HG03060 (cell line): ENCODE measurements at regions not wholly inside any gene's neighbourhood (a gene's known extent, or its start where the extent isn't known, plus 50 kb on each side); places are given as distances from the start of the nearest gene placed in this dataset.

Experiments used
- ATAC-seq: cut with Tn5 transposase; IDR thresholded peaks from one replicate; pipeline ENCODE4 v1.9.1; 2021; ENCODE audit warnings: low read depth, moderate number of reproducible peaks; ENCODE audit not compliant: unreplicated experiment

DNA sequence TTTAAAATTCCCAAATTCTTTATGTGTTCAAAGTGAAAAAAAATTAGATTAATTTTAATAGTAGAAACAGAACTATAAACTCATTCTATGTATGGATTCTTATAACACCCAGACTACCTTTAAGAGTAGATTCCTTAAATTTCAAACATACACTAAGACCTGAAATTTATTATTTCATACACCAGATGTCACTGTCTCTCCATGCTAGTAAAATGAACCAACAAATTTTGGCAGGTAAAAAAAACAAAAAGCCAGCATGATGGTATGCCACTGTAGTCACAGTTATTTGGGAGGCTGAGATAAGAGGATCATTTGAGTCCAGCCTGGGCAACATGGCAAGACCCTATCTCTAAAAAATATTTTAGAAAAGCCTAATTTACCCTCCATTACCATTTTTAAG lies 461.3 kb upstream of the NAALADL2 start:
- no peak for ATAC-seq

DNA sequence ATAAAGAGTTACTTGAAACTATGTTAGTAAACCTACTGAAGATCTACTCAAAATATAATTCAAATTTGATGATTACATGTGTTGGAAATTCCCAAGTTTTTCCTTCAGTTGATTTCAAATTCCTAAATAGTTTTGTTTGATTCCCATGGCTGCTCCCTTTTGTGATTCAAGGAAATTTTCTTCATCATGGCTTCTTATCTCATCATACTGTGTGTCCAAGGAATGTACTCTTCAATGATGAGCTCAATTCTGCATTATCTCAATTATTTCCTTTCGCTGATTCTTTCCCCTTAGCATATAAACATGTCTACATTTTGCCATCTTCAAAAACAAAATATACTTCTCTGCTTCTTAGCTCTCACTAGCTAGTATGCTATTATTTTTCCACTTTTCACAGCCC lies 460.4 kb upstream of the NAALADL2 start:
- ATAC-seq: no peak

DNA sequence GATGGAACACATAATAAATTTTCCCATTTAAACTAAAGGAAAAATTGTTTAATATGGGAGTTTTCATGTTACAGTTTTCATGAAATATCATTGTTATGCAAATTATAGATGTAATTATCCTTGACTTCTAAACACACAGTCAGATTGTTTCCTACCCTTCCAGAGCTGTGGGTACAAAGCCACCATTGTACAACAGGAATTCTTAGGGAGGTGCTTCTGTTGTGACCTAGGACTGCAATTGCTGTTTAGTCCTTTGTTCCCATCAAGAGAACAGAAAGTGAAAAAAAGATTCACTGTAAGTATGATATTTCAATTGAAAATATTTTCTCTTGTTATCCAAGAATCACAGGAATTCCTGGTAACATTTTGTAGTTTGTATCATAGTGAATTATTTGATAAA lies 455.3 kb upstream of the NAALADL2 start:
- no peak for ATAC-seq

DNA sequence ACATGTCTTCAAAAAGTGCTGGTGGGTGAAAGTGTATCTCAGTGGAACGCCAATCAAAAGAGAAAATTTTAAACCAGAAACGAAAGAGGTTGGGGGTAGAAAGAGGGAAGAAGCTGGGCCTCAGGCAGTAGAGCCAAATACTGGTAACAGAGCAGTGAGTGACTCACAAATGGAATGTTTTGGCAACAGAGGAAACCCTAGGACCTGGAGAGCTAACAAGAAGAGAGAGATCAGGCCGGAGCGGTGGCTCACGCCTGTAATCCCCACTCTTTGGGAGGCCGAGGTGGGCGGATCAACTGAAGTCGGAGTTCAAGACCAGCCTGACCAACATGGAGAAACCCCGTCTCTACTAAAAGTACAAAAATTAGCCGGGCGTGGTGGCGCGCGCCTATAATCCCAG lies 450.8 kb upstream of the NAALADL2 start:
- ATAC-seq: no peak

DNA sequence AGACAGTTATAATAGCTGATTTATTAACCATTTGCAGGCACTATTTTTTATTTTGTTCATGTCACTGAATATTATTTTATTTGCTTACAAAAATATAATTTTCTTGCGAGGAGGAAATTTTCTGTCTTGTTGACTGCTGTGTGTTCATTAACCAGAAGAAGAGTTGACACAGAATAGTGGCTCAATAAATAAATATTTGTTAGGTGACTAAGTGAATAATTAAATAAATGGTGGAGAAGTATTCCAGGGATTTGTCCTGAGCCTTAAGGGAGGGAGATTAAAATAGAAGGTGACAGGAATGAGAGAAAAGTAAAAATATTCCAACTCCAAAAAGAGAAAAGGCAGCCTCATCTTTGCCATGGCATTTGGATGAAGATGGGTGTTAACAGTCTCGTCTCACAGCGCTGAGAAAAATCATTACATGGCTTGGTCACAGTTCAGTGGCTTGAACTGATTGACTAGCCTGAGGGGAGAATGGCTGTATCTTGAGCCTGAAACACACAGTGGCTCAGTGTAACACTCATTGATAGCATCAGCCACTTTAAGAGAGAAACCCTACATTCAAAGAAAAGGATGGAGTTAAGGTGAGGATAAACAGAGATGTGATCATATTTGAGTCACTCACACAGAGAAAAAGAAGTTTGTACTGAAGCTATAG lies 449.9 kb upstream of the NAALADL2 start:
- no peak for ATAC-seq

DNA sequence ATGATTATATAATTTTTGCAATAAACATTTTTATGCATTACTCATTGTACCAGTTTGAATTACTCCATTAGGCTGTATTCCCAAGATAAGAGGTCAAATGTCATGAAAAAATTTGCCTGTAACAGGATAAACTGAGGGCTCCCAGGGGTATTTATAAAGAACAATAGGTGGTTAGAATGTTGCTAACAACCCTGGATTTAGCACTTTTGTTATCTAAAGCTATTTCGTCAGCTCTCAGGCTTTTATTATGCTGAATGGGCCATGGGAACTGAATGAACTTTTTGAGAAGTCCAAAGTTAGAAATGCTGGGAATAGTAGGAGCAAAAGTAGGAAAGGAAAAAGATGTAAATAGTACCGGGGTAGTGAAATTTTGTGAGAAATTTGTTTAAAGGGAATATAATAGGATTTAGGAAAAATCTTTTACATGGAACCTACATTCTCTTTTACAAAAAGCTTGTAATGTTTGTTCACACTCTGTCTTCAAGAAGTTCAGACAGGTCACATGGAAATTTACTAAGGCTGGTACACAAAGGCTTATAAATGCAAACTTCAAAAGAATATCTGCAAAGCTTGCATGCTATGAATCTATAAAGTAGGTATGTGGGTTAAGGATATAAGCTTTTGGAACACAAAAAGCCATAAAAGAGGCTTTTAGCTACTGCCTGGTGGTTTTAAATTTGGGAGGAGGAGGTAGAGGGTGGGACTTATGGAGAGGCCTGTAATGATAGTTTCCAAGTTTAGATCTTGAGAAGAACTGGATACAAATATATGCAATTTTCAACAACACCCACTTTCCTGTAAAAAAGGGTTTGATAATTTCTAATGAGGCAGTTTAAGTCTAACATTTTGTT lies 445.8 kb upstream of the NAALADL2 start:
- ATAC-seq: no peak

DNA sequence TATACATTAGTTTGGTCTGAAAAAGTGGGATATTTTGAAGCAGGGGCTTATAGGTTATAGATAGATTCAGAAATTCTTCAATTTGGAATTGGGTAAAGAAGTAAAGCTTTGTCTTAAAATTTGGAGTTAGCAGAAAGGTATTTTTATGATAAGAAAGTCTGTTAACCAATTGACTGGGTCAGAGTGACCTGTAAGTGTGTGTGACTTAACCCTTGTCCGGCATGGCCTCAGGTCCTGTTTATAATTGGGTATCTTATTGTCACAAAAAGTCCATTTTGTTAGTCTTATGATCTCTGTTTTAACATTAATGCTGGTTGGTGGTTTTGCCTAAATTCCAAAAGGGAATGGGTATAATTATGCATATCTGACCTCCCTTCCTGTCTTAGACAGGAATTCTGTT lies 444.2 kb upstream of the NAALADL2 start:
- ATAC-seq: no peak

DNA sequence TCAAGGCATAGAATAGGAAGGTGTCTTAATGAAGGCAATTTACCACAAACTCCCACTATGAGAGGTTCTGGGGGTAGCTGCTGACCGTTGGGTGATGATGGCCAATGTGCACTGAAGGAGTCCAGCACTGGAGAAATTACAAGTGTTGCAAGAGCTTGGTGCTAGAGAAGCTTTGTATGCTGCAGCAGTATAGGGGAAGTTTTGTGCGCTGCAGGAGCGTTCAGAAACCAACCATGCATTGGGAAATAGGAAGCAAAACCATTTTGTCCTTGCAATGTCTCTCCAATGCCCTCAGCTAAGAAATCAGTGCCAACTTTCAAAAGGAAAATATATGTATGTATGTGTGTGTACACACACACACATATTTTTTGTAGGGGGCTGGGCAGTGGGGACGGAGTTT lies 441.6 kb upstream of the NAALADL2 start:
- ATAC-seq: no peak

DNA sequence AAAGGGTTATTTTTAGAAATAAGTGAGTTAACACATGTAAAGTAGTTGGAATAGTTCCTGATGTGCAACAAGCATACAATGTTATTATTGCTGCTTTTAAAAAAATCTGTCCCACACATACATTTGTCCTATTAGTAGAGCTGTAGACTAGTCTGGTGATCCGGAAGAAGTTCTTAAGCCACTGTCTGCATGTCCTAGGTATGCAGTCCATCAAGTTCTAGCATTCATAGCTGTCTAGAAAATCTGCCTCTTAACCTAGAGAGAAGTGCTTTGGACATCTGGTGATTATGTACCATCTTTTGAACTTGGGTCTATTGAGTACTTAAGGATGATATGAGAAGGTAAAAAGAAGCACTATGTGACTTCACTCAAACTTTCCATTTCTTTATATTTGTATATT lies 439.9 kb upstream of the NAALADL2 start:
- ATAC-seq: no peak

DNA sequence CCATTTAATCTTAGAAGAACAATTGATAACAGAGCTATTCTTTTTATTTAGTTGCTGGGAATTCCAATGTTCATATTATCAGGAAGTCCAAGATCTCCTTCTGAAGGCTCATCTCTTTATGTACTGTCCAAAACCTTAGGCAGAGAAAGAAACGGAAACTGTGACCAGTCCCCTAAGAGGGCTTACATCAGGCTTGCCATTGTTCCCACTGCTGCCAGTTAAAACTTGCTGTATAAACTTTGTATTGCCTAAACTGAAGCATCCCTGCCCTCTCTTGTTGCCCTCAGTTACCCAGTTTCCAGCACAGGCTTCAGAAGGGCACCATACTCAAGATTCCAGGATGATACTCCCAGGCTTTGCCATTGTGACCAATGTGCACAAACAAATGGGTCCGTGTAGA lies 435.2 kb upstream of the NAALADL2 start:
- no peak for ATAC-seq

DNA sequence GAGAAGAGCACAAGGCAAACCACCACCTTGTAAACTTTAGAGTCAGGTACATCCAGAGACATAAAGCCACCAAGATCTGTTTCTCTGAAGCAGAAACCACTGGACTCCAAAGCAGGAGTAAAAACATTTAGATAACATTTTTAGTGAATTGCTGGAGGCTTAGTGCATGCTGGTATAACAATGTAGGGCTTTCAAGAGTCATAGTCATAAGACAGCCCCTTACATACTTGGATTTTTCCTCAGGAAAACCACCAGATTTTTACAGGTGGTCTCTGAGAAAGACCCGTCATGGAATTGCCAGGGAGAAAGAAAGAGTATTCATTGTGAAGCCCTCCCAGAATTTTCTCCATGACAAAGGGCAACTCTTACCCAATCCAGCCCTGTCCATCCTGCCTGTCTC lies 434.5 kb upstream of the NAALADL2 start:
- ATAC-seq: no peak

DNA sequence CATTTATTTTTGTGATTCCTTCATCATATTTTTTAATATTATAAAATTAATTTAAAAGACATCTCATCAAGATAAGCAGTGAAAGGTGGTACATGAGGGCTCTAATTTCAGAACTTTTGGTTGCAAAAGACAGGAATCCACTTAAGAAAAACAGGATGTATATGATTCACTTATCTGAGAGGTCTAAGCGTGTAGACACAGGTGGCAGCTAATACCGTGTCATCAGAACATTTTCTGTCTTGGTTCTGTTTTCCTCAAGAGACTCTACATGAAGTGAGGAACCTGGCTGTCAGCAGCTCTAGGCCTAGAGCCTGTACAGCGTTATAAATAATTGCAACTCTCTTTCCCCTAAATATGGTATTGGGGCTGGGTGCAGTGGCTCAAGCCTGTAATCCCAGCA lies 433.7 kb upstream of the NAALADL2 start:
- ATAC-seq: no peak

DNA sequence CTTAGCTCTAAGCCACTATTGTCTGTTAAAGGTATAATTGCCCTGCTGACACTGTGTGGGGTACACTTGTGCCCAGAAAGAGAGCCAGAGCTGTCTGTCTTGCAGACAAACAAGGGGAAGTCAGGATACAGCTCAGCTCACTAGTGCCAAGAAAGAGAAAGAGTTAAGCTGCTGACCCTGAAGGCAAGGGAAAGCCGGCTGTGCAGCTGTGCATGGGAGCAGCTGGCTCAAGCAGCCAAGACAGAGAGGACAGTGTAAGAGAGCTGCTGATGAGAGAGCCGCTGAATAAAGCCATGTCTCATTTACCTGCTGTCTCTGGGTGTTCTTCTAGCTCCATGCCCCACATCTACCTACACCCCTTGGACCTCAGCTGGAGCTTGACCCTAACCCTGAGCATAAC lies 428.1 kb upstream of the NAALADL2 start:
- no peak for ATAC-seq

DNA sequence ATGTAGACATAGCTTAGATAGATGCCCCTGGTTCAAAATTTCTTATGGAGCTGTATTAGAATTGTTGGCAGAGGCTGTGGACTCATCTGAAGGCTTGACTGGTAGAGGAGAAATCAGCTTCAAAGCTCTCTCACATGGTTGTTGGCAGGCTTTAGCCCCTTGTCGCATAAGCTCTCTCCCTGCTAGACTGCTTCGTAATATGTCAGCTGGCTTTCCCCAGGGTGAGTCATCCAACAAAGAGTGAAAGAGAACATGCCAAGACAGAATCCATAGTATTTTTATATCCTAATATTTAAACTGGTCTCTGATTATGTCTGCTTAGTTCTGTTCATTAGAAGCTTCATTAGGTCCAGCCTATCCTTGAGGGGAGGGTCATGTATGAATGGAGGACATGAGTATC lies 427.4 kb upstream of the NAALADL2 start:
- no peak for ATAC-seq

DNA sequence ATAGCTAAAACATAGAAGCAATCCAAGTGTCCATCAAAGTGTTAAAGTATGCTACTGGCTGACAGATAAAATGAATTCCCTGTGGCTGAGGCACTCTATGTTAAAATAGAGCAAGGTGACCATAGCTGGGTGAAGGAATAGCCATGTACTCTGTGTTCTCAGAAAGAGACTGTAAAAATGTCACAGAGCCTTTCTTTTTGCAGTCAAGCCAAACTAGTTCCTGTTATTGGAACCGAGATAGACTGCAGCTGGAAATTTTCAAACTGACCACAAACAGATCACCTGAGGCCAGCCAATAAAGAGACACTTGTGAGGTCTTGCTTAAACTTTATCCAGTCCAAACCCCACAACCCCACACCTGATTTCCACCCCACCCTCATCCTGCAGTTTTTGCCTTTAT lies 422.8 kb upstream of the NAALADL2 start:
- ATAC-seq: no peak

DNA sequence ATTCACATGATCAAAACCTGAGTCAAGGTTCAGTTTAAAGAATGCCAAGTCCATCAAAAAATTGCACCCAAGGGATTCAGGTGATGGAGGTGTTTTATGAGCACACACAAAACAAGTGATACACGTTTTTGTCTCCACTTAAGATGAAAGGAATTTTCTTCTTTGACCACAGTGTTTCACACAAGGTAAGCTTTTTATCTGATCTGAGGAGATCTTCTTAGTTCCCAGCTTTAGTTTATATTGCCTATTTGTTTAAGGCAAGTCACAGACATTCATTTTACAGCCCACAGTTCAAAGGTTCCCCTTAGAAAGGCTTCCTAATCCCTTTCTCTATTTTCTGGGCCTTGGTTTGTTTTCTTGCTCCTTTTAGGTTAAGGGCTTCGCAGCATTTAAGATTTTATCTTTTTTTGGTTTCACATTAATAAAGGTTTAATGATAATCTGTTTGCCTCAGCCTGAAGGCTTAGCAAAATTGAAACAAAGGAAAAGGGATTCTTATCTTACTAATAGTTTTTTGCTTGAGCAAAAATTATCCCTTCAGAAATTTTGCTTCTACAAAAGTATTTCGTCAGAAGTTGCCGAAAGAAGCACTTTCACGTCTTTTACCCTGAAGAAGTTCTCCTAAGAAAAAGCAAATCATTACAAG lies 420.5 kb upstream of the NAALADL2 start:
- ATAC-seq: no peak

DNA sequence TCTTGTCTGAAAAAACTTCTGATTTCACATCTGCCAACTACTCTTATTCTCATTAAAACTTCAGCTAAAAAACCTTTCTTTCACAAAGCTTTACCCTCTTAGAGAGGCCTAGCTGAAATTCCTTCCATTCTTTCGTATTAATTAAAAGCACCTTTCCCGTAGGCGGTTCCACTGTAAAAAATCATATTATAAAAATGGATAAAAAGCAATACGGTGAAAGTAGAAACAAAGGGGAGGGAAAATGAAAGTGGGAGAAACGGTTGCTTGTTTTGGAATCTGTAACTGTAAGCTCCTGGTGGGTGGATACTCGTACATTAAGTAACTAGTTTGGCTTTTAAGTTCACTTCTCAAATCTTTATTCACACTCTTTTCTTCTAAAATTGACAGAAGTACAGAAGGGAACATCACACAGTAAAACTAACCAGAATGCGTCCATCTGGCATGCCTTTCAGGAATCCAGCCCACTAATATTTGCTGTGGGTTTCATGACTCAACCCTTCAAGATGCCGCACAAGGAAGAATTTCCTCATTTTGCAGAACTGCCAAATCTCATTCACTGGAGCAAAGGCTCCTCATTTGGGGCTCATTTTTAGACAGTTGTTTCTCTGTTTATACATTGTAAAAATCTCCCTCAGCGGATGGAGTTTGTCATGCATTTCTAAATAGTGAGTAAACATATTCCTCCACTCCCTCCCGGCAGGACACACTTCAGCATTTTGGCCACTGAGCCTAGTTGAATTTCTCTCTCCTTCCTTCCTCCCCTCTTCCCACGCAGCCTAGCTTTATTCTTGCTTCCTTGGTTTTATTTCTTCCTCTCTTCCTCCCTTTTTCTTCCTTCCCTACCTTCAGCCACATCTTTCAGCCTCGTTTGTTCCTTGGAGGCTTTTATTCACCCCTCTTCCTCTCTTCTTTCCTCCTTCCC lies 419.5 kb upstream of the NAALADL2 start:
- ATAC-seq: no peak

DNA sequence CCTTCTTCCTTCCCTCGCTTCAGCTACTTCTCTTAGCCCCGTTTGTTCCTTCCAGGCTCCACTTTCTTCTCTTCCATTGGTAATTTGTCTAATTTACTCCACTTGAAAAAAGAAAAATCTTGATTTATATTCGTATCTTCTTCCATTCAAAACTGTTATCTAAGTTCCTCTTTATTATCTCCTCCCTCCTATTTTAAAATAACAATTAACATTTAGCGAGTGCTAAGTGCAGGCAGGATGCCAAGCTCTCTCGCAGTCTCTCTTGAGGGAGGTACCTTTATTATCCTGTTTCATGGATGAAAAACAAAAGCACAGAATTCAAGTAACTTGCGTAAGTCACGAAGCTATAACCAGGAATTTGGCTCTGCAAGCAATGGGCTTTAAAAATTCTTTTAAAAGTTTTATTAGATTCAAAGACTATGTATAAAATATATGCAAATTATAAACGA lies 418.9 kb upstream of the NAALADL2 start:
- ATAC-seq: no peak

DNA sequence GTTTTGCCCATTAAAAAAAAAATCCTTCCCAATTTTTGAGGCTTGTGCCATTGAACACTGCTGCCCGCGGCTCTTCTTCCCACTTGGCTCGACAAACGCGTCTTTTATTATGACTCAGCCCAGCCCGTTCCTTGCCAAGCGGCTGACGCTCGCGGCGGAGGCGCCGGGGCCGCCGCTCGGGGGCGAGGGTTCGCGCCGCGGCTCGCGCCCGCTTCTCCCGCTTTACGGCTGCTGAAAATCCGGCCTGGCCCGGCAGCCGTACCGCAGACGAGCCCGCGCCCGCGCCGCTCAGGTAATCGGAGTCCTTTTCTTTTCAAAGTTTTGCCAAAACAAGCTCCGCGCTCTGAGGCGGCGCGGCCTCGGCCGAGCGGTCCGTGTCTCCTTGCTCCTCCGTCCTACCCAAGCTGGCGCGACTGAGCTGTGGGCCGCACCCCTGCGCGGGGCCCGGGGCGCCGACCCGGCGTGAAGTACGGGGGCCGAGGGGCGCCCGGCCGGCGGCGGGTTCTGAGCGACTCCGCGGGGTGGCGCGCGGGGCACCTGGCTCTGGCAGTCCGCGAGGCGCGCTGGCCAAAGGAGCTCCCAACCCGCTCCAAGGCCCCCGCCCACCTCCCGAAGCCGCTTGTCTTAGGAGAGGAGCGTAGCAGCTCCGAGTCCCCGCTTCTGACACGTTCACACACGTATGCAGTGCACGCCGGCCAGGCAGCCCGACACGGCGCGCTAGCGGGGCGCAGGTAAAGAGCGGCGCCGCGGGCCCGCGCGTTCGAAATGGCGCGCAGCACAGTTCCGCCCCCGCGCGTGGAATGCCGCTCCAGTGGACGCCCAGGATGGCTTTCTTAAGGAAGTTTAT lies 418.2 kb upstream of the NAALADL2 start:
- ATAC-seq: peak; percentile 50
